Fibroblast of peridontal ligament (primary cell): ENCODE measurements at regions not wholly inside any gene's neighbourhood (a gene's known extent, or its start where the extent isn't known, plus 50 kb on each side); places are given as distances from the start of the nearest gene placed in this dataset.
"Not testable (repeated sequence)": the region's sequence is repeated elsewhere in the genome, so short reads cannot be mapped to it uniquely, and the experiment has no call there.

Experiments
- DNase-seq: peaks from one replicate; pipeline ENCODE4 v3.0.0-alpha.2; 2010; ENCODE audit errors: extremely low read depth

- DNase-seq = no peak
Measured at GRCh38 chr16:17748044-17748719, 277.4 kb upstream of the XYLT1 start.

- DNase-seq = no peak
Measured at GRCh38 chr16:17747081-17747756, 276.5 kb upstream of the XYLT1 start.

DNA sequence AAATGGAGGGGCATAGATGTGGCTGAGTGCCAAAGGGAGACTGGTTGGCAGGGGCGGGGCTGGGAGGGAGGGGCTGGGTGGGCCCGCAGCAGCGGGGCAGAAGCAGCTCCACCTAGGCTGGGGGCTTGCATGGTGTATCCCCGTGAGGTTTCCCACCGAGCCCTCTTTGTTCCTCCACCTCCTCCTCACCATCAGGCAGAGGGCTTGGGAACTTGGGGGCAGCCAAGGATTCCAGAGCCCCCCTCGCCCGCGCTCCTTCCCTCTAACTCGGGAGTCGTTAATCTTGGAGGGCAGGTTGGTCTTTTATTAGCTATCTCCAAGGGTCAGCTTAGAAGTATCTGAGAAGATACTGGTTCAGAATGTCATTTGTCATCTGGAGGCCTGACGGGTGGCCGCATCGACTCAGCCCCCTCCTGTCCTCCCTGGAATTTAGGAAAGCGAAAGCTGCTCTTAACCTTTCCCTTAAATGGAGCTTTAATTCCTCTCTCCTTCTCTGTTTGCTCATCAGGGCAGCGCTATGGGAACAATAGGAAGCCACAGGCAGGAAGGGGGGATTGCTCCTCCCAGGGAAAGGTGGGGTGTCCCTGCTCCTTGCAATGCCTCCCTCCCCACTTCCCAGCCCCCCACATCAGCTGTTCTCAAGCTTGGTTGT is 274.3 kb upstream of the XYLT1 start:
- DNase-seq = no peak

GRCh38 chr16:17743578-17743977 is 272.8 kb upstream of the XYLT1 start:
- DNase-seq = no peak

GRCh38 chr16:17743158-17743557 is 272.4 kb upstream of the XYLT1 start:
- DNase-seq = no peak

- DNase-seq = not testable (repeated sequence)
Measured at GRCh38 chr16:17735099-17735498, 264.3 kb upstream of the XYLT1 start.

GRCh38 chr16:17729820-17730219 is 259.1 kb upstream of the XYLT1 start:
- DNase-seq = no peak

DNA sequence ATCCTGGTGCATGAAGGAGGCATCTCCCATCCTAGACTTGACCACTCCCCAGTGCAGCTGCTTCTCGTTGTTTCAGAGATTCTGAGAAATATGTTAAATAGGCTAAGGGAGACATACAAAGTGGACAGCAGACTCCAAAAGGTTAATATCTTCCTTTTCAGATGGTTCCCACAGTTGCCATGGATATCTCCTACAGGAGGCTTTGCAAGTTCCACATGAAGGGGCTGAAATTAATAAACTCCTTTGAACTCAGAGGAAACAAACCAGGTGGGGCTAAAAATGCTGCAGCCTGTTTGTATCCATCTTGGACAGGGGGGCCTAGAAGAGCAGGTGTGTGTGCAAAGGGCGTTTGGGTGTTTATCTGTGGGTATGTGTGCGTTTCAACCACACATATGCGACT is 257.4 kb upstream of the XYLT1 start:
- no peak for DNase-seq

DNA sequence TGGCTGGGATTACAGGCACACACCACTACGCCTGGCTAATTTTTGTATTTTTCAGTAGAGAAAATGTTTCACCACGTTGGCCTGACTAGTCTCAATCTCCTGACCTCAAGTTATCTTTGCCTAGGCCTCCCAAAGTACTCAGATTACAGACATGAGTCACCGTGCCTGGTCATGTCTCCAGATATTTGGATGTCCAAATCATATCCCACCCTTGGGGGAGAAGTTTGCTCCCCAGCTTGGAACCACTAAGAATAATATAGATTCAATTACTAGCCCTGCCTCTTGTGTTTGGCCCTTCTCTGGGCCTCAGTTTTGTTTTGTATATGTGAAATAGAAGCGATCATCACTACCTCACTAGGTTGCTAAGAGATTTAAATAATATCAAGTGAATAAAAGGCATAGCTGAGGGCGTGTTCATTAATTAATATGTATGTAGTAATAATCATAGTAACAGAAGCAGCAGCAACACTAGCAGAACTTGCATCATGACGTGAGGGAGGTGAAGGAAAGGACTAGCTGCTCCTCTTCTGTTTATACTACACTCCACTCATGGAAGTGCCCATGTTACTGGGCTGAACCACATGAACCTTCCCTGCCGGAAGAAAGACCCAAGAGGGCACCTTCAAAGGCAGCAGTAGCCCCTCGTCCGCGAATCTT is 253.6 kb upstream of the XYLT1 start:
- peak; percentile 86 for DNase-seq

DNA sequence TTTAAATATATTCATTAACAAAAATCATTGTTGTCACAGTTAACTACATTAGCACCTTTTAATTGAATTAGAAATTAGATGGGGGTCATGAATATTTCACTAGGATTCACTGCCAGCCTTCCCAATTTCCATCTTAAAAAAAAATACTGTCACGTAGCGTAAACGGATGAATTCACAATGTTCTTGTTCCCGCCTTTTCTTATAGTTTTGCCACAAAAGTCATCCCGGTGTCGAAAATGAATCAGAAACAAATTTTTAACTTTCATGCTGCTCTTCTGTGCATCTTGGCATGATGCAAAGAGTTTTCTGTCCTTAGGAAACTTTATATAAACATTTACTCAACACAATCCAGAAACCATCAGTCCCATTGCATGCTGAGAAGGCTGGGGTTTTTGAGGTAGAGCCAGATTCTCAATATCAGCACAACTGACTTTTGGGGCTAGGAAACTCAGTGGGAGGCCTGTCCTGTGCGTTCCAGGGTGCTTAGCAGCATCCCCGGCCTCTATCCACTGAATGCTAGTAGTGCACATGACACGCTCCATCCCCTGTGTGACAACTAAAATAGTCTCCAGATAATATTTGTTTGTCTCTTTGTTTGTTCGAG is 252.9 kb upstream of the XYLT1 start:
- DNase-seq = peak; percentile 80

DNA sequence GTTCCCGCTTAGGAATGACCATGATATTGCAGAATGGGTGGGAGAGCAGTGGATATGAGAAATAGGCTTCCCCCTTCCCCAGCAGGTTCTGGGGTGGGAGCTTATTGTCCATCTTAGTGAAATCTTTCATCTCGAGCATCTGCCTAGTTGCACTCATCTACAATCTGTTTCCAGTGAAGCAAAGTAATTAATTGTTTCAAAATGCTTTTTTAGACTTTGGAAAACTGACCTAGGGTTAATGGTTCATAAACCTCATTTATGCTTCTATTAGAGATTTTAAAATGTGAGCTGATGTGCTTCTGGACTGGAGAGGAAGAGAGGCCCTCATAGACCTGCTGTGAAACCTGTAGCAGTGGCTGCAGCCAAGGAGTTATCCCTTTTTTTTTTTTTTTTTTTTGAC is 247.7 kb upstream of the XYLT1 start:
- no peak for DNase-seq

GRCh38 chr16:17705847-17706246 is 235.1 kb upstream of the XYLT1 start:
- no peak for DNase-seq

- DNase-seq = no peak
Measured at GRCh38 chr16:17696616-17697015, 225.9 kb upstream of the XYLT1 start.

- no peak for DNase-seq
Measured at GRCh38 chr16:17692484-17692883, 221.7 kb upstream of the XYLT1 start.

DNA sequence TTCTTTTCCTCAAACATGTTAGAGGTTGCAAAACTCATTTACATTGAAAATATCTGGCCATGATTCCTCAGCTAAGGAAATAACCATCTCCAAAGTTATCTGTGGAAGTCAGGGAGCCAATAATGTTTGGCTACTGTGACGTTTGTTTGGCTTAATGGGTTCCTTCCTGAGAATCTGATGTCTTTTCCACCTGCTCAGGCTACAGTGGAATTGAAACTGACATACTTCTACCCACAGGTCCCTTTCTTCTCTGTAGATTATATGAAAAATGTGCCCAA is 221.1 kb upstream of the XYLT1 start:
- no peak for DNase-seq

- DNase-seq = peak; percentile 5
Measured at GRCh38 chr16:17691106-17691898, 220.5 kb upstream of the XYLT1 start.

GRCh38 chr16:17685447-17685846 is 214.7 kb upstream of the XYLT1 start:
- no peak for DNase-seq

GRCh38 chr16:17683281-17683680 is 212.5 kb upstream of the XYLT1 start:
- DNase-seq = no peak

GRCh38 chr16:17676171-17676570 is 205.4 kb upstream of the XYLT1 start:
- DNase-seq = no peak

GRCh38 chr16:17668386-17668785 is 197.6 kb upstream of the XYLT1 start:
- DNase-seq = no peak

GRCh38 chr16:17666293-17666692 is 195.5 kb upstream of the XYLT1 start:
- no peak for DNase-seq

DNA sequence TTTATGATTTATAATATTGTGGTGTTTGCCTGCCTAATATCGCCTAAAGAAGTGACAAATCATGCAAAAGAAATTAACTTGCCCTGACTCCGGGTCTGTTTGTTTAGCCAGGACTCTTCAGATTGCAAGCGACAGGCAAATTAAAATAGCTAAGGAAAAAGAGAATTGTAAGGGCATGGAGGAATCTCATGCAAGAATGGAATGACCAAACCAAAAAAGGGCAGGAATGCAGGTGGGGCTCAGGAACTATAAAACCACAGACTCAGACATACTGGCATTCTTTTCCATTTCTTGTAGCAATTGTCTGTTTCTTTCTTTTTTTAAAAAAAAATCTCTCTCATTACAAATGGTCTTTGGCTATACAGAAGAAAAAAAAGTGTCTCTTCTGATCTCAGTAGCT is 188.1 kb upstream of the XYLT1 start:
- DNase-seq = no peak
